ENCODE measurements at regions not wholly inside any gene's neighbourhood (a gene's known extent, or its start where the extent isn't known, plus 50 kb on each side); places are given as distances from the start of the nearest gene placed in this dataset.

GRCh38 chr5:15447209-15447608 is 52.8 kb upstream of the FBXL7 start:
- no peak for DNase-seq

- no peak for DNase-seq
Measured at GRCh38 chr5:15446552-15446951, 53.4 kb upstream of the FBXL7 start.

- DNase-seq: no peak
Measured at GRCh38 chr5:15442193-15442570, 57.8 kb upstream of the FBXL7 start.

- no peak for DNase-seq
Measured at GRCh38 chr5:15441433-15442192, 58.4 kb upstream of the FBXL7 start.

GRCh38 chr5:15440434-15440833 is 59.5 kb upstream of the FBXL7 start:
- DNase-seq: no peak

- DNase-seq: no peak
Measured at GRCh38 chr5:15439801-15440200, 60.2 kb upstream of the FBXL7 start.

- no peak for DNase-seq
Measured at GRCh38 chr5:15433709-15434108, 66.3 kb upstream of the FBXL7 start.

- DNase-seq: no peak
Measured at GRCh38 chr5:15431923-15432322, 68.1 kb upstream of the FBXL7 start.

- DNase-seq: no peak
Measured at GRCh38 chr5:15425766-15426165, 74.2 kb upstream of the FBXL7 start.

GRCh38 chr5:15424769-15425168 is 75.2 kb upstream of the FBXL7 start:
- DNase-seq: no peak

- no peak for DNase-seq
Measured at GRCh38 chr5:15421921-15422412, 78.0 kb upstream of the FBXL7 start.

GRCh38 chr5:15421381-15421780 is 78.6 kb upstream of the FBXL7 start:
- no peak for DNase-seq

GRCh38 chr5:15420201-15420600 is 79.8 kb upstream of the FBXL7 start:
- no peak for DNase-seq

- no peak for DNase-seq
Measured at GRCh38 chr5:15417156-15417555, 82.8 kb upstream of the FBXL7 start.

GRCh38 chr5:15406478-15406877 is 93.5 kb upstream of the FBXL7 start:
- DNase-seq: no peak

- no peak for DNase-seq
Measured at GRCh38 chr5:15393146-15393545, 106.8 kb upstream of the FBXL7 start.

- DNase-seq: no peak
Measured at GRCh38 chr5:15391704-15392397, 108.1 kb upstream of the FBXL7 start.

- DNase-seq: no peak
Measured at GRCh38 chr5:15388866-15389265, 111.1 kb upstream of the FBXL7 start.

- DNase-seq: no peak
Measured at GRCh38 chr5:15387931-15388524, 112.0 kb upstream of the FBXL7 start.

- DNase-seq: no peak
Measured at GRCh38 chr5:15386122-15386521, 113.9 kb upstream of the FBXL7 start.

- no peak for DNase-seq
Measured at GRCh38 chr5:15385553-15385952, 114.4 kb upstream of the FBXL7 start.

GRCh38 chr5:15385037-15385436 is 114.9 kb upstream of the FBXL7 start:
- DNase-seq: no peak

- DNase-seq: no peak
Measured at GRCh38 chr5:15384581-15384980, 115.4 kb upstream of the FBXL7 start.

GRCh38 chr5:15384176-15384575 is 115.8 kb upstream of the FBXL7 start:
- DNase-seq: no peak

Measured in activated gamma-delta T cell (primary cell).